ENCODE measurements at regions not wholly inside any gene's neighbourhood (a gene's known extent, or its start where the extent isn't known, plus 50 kb on each side); places are given as distances from the start of the nearest gene placed in this dataset.

DNA sequence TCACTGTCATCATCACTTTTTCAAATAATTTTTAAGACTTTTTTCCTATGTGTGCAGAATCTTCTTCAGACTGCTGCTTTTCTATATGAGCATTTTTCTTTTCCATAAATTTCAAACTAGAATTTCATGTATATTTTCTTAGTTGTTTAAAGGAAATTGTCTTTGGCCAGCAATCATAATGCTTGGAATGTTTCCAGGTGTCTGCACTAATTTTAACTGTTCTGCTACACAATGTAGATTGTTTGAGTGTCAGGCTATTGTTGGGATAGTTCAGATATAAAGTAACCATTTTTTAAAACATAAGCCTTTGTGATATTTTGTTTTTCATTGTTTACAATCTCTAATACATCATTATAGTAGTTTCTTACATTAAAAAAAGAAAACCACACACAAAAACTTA, 1418.5 kb downstream of the EFNB2 start:
- ATAC-seq (ENCODE audit: low read depth) = no peak
- H3K27ac ChIP-seq (ENCODE audit: poor library complexity, severe bottlenecking) = no peak overlapping the region
- H3K4me3 ChIP-seq (ENCODE audit: severe bottlenecking) = no peak overlapping the region
- TF ChIP-seq, protein P1, sequence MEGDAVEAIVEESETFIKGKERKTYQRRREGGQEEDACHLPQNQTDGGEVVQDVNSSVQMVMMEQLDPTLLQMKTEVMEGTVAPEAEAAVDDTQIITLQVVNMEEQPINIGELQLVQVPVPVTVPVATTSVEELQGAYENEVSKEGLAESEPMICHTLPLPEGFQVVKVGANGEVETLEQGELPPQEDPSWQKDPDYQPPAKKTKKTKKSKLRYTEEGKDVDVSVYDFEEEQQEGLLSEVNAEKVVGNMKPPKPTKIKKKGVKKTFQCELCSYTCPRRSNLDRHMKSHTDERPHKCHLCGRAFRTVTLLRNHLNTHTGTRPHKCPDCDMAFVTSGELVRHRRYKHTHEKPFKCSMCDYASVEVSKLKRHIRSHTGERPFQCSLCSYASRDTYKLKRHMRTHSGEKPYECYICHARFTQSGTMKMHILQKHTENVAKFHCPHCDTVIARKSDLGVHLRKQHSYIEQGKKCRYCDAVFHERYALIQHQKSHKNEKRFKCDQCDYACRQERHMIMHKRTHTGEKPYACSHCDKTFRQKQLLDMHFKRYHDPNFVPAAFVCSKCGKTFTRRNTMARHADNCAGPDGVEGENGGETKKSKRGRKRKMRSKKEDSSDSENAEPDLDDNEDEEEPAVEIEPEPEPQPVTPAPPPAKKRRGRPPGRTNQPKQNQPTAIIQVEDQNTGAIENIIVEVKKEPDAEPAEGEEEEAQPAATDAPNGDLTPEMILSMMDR (IDR thresholded peaks at IDR 0.05; ENCODE audit: poor library complexity, severe bottlenecking) = no peak
- H3K27me3 ChIP-seq (ENCODE audit: insufficient read depth, poor library complexity, severe bottlenecking) = no peaks in the 10 kb centered on the region
- H3K9me3 ChIP-seq (ENCODE audit: severe bottlenecking) = no peaks in the 10 kb centered on the region
- no peak for DNase-seq (ENCODE audit: low spot score)
- H3K36me3 ChIP-seq (ENCODE audit: low read depth) = no peaks in the 10 kb centered on the region
- H3K4me1 ChIP-seq (ENCODE audit: insufficient read depth, poor library complexity, severe bottlenecking) = no peaks in the 10 kb centered on the region

DNA sequence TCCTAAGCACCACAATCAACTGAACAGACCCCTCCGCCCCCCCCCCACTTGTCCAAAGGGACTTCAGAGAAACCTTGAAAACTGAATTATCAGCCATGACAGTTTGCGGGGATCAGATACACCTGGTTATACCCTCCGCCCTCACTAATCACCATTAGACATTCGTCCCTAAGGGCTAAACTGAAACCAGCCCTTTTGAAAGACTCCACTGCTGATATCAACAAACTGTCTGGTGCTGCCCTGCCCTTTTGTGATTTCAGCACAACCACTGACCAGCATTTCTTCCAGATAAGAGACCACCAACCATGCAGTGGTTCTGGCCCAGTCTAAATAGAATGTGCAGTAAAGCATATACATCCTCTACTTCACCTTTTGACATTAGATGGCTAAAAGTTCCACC, 1422.9 kb downstream of the EFNB2 start:
- ATAC-seq (ENCODE audit: low read depth) (no peak), DNase-seq (ENCODE audit: low spot score) (no peak)
- no peak overlapping the region for H3K4me3 ChIP-seq (ENCODE audit: severe bottlenecking)
- no peaks in the 10 kb centered on the region for H3K4me1 ChIP-seq (ENCODE audit: insufficient read depth, poor library complexity, severe bottlenecking)
- TF ChIP-seq, protein P1 (IDR thresholded peaks at IDR 0.05; ENCODE audit: poor library complexity, severe bottlenecking) = no peak
- no peaks in the 10 kb centered on the region for H3K27me3 ChIP-seq (ENCODE audit: insufficient read depth, poor library complexity, severe bottlenecking)
- H3K36me3 ChIP-seq (ENCODE audit: low read depth) = no peaks in the 10 kb centered on the region
- H3K9me3 ChIP-seq (ENCODE audit: severe bottlenecking) = no peaks in the 10 kb centered on the region
- H3K27ac ChIP-seq (ENCODE audit: poor library complexity, severe bottlenecking) = no peak overlapping the region

DNA sequence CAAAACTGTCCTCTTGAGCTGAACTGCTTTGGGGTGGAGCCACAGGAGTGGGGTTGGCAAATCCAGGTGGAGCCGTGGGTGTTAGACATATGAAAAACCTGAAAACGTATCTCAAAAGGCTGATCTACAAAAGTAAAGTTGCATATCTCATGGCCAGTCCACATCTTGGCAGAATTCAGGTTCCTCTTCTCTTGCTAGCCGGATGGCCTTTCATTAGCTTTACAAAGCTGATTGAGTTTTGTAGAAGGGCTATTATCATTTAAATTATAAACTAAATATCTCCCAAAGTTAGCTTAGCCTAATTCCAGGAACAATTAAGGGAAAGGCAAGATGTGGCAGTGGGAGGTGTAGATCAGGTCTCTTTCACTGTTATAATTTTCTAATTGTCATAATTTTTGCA, 1427.7 kb downstream of the EFNB2 start:
- TF ChIP-seq, protein P1 (IDR thresholded peaks at IDR 0.05; ENCODE audit: poor library complexity, severe bottlenecking) = no peak
- Histone ChIP-seq H3K9me3 (ENCODE audit: severe bottlenecking) (no peaks in the 10 kb centered on the region), H3K27ac (ENCODE audit: poor library complexity, severe bottlenecking) (no peak overlapping the region), H3K4me1 (ENCODE audit: insufficient read depth, poor library complexity, severe bottlenecking) (no peaks in the 10 kb centered on the region), H3K4me3 (ENCODE audit: severe bottlenecking) (no peak overlapping the region), H3K27me3 (ENCODE audit: insufficient read depth, poor library complexity, severe bottlenecking) (no peaks in the 10 kb centered on the region), H3K36me3 (ENCODE audit: low read depth) (no peaks in the 10 kb centered on the region)
- DNase-seq (ENCODE audit: low spot score) (no peak), ATAC-seq (ENCODE audit: low read depth) (no peak)

DNA sequence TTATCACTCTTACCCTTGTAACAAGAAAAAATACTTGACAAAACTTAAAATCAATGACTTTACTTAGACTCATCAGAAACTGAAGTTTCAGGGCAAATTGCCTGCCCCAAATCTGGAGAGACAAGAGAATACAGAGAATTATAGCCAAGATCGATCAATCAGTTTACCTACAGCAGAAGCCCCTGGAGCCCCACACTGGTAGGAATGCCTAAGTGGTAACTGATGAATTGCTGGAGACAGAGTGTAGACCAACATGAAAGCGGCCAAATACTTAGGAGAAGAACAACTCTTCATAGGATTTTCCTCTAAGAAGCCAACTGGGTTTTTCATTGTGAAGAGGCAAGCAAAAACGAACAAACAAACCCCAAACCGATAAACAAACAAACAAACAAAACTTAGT, 1430.0 kb downstream of the EFNB2 start:
- no peak for ATAC-seq (ENCODE audit: low read depth)
- Histone ChIP-seq H3K4me3 (ENCODE audit: severe bottlenecking) (no peak overlapping the region), H3K27ac (ENCODE audit: poor library complexity, severe bottlenecking) (no peak overlapping the region), H3K4me1 (ENCODE audit: insufficient read depth, poor library complexity, severe bottlenecking) (no peaks in the 10 kb centered on the region), H3K27me3 (ENCODE audit: insufficient read depth, poor library complexity, severe bottlenecking) (no peaks in the 10 kb centered on the region), H3K36me3 (ENCODE audit: low read depth) (no peaks in the 10 kb centered on the region), H3K9me3 (ENCODE audit: severe bottlenecking) (no peaks in the 10 kb centered on the region)
- DNase-seq (ENCODE audit: low spot score) = no peak
- TF ChIP-seq, protein P1 (IDR thresholded peaks at IDR 0.05; ENCODE audit: poor library complexity, severe bottlenecking) = no peak

DNA sequence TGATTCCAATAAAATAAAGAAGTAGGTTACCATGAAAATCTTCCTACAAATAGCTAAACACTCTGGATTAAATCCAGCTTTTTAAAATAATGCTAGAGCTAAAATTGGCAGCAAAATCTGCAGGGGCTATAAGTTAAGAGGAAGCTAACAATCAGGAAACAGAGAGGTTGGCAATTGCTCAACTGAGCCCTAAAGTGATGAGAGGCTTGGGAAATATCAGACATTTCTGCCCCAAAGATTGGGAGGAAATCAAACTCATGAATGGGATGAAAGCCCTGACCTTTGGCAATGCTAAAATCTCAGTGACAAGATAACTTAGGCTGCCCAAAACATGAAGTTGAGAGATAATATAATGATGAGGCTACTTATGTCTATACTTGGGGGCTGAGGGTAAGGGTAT, 1437.9 kb downstream of the EFNB2 start:
- no peaks in the 10 kb centered on the region for H3K9me3 ChIP-seq (ENCODE audit: severe bottlenecking)
- DNase-seq (ENCODE audit: low spot score) (no peak), ATAC-seq (ENCODE audit: low read depth) (no peak)
- H3K27me3 ChIP-seq (ENCODE audit: insufficient read depth, poor library complexity, severe bottlenecking) = no peaks in the 10 kb centered on the region
- H3K36me3 ChIP-seq (ENCODE audit: low read depth) = no peaks in the 10 kb centered on the region
- H3K27ac ChIP-seq (ENCODE audit: poor library complexity, severe bottlenecking) = no peak overlapping the region
- TF ChIP-seq, protein P1 (IDR thresholded peaks at IDR 0.05; ENCODE audit: poor library complexity, severe bottlenecking) = no peak
- H3K4me3 ChIP-seq (ENCODE audit: severe bottlenecking) = no peak overlapping the region
- peaks cover 3% of the 10 kb centered on the region for H3K4me1 ChIP-seq (ENCODE audit: insufficient read depth, poor library complexity, severe bottlenecking)

Data from RWPE2 (cell line).